ENCODE measurements at regions not wholly inside any gene's neighbourhood (a gene's known extent, or its start where the extent isn't known, plus 50 kb on each side); places are given as distances from the start of the nearest gene placed in this dataset.
"Not testable (repeated sequence)": the region's sequence is repeated elsewhere in the genome, so short reads cannot be mapped to it uniquely, and the experiment has no call there.

DNA sequence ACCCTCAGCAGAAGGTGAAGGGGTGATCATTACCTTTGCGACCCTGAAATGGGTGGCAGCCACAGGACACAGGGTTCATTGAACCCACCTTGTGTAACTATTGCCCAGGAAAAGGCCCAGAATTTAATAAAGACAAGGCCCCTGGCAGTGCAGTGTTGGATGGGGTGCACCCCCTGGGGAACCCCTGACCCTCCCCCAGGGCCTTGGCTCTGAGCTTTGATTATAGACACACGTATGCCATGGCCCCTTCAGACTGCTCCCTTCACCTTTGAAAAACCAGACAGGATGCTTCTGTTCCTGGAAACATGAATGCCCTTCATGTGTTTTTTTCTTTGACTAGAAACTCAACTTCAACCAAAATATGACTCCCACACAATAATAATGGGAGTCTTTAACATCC, 93.1 kb downstream of the POTEH start:
- H3K4me3 ChIP-seq (ENCODE audit: low read length); DNase-seq; H3K4me3 Mint-ChIP-seq; H3K9me3 Mint-ChIP-seq; intact Hi-C loops (cut with micrococcal nuclease); H3K27me3 ChIP-seq (ENCODE audit: control insufficient read depth, insufficient read depth, low read length); H3K36me3 Mint-ChIP-seq; H3K4me1 ChIP-seq (ENCODE audit: control insufficient read depth, insufficient read depth, low read length); ATAC-seq; H3K36me3 ChIP-seq (ENCODE audit: control insufficient read depth, insufficient read depth, low read length); H3K27ac ChIP-seq (ENCODE audit: low read length); H3K27me3 Mint-ChIP-seq (ENCODE audit: low read depth in 2 of 2); H3K4me1 Mint-ChIP-seq; H3K9me3 ChIP-seq (ENCODE audit: control insufficient read depth, insufficient read depth, low read length); H3K27ac Mint-ChIP-seq: not testable (repeated sequence)
- no CpG with 5 or more reads among the region's 2 CpGs for WGBS (ENCODE audit: insufficient coverage)

DNA sequence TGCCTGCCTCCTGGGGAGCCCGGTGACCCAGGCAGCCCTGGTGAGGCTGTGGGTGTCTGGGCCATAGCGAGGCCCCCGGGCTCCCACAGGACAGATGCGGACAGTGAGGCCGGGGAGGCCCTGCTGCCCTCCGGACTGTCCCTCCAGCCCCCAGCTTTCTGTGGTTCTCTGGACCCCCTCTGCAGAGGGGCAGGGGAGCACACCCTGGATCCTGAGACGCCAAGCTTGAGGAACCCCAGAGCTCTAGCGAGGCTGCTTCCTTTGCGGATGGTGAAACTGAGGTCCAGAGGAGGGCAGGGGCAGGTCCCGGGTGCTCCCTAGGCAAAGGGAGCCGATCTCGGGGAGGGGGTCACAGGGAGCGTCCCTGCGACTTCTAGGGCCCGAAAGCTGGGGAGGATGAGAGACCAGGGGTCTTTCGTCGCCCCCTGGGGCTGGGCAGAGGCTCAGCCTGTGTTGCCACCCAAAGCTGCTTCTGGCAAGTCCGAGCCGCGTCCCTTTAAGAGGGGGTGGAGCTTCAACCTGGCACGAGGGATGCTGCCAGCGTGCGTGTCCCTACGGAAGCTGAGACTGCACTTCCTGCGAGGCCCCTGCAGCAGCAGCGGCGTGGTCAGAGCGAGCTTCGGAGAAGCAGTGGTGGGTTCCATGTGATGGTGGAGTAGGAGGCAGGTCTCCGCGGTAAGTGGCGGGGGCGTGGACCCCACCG, 94.7 kb downstream of the POTEH start:
- H3K4me1 ChIP-seq (ENCODE audit: control insufficient read depth, insufficient read depth, low read length); H3K36me3 Mint-ChIP-seq; H3K27me3 Mint-ChIP-seq (ENCODE audit: low read depth in 2 of 2); H3K9me3 Mint-ChIP-seq; H3K4me3 Mint-ChIP-seq; H3K27ac ChIP-seq (ENCODE audit: low read length); H3K27ac Mint-ChIP-seq; H3K4me3 ChIP-seq (ENCODE audit: low read length); intact Hi-C loops (cut with micrococcal nuclease); H3K27me3 ChIP-seq (ENCODE audit: control insufficient read depth, insufficient read depth, low read length); H3K4me1 Mint-ChIP-seq; H3K9me3 ChIP-seq (ENCODE audit: control insufficient read depth, insufficient read depth, low read length); DNase-seq; H3K36me3 ChIP-seq (ENCODE audit: control insufficient read depth, insufficient read depth, low read length): not testable (repeated sequence)
- WGBS (ENCODE audit: insufficient coverage) = no CpG with 5 or more reads among the region's 34 CpGs
- ATAC-seq = peak; percentile 17 to 52 (median 42)

DNA sequence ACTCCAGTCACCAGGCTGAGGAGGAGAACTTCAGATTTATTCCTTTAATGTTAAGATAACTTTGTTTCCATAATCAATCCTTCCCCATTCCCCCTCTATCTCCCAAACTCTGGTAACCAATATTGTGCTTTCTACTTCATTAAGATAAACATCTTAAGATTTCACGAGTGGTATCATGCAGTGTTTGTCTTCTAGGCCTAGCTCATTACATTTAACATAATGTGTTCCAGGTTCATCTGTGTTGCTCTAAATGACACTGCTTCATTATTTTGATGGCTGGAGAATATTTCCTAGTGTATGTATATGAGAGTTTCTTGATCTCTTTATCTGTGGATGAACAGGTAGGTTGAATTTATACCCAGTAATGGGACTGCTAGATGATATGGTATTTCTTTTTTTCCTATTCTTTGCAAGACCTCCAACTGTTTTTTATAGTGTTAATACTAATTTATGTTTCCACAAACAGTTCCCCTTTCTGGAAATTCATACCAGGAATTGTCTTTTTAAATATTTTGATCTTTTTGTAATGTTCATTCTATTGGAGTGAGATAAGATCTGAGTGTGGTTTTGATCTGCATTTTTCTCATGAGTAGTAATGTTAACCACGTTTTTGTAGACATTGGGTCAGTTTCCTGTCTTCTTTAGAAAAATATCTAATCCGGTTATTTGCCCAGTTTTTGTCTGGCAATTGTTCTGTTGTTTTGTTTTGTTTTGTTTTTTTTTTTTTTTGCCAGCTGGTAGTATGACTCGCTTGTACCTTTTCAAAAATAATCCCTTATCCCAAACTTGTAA, 97.3 kb downstream of the POTEH start:
- H3K4me1 ChIP-seq (ENCODE audit: control insufficient read depth, insufficient read depth, low read length); H3K27ac Mint-ChIP-seq; H3K27me3 ChIP-seq (ENCODE audit: control insufficient read depth, insufficient read depth, low read length); H3K9me3 ChIP-seq (ENCODE audit: control insufficient read depth, insufficient read depth, low read length); H3K36me3 ChIP-seq (ENCODE audit: control insufficient read depth, insufficient read depth, low read length); intact Hi-C loops (cut with micrococcal nuclease); H3K9me3 Mint-ChIP-seq; H3K4me3 ChIP-seq (ENCODE audit: low read length); H3K27ac ChIP-seq (ENCODE audit: low read length); DNase-seq; H3K4me3 Mint-ChIP-seq; H3K36me3 Mint-ChIP-seq; H3K27me3 Mint-ChIP-seq (ENCODE audit: low read depth in 2 of 2); H3K4me1 Mint-ChIP-seq; ATAC-seq: not testable (repeated sequence)
- 43% methylated on average over 2 of the region's 4 CpGs for WGBS (ENCODE audit: insufficient coverage)

DNA sequence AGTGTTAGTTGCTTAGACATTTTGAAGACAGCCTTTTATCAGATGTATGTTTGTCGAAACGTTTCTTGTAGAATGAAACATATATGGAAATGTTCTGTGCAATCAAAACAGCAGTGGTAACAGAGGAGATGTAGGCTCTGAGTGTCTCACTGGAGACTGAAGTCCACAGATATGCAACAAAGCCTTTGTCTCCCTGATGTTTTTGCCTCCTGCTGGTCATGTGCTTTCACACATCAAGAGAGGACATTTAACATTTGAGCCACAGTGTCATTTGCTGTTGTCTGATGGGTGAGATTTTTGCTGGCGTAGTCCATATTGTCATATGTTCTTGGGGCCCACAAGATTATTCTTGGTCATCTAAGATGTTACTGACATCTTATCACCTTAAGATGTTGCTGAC, 101.7 kb downstream of the POTEH start:
- H3K9me3 ChIP-seq (ENCODE audit: control insufficient read depth, insufficient read depth, low read length); H3K4me3 ChIP-seq (ENCODE audit: low read length); H3K27me3 Mint-ChIP-seq (ENCODE audit: low read depth in 2 of 2); H3K4me3 Mint-ChIP-seq; H3K4me1 Mint-ChIP-seq; ATAC-seq; H3K36me3 ChIP-seq (ENCODE audit: control insufficient read depth, insufficient read depth, low read length); intact Hi-C loops (cut with micrococcal nuclease); H3K27me3 ChIP-seq (ENCODE audit: control insufficient read depth, insufficient read depth, low read length); H3K27ac Mint-ChIP-seq; DNase-seq; H3K27ac ChIP-seq (ENCODE audit: low read length); H3K36me3 Mint-ChIP-seq; H3K4me1 ChIP-seq (ENCODE audit: control insufficient read depth, insufficient read depth, low read length); H3K9me3 Mint-ChIP-seq: not testable (repeated sequence)
- WGBS (ENCODE audit: insufficient coverage) = no CpG with 5 or more reads among the region's 3 CpGs

DNA sequence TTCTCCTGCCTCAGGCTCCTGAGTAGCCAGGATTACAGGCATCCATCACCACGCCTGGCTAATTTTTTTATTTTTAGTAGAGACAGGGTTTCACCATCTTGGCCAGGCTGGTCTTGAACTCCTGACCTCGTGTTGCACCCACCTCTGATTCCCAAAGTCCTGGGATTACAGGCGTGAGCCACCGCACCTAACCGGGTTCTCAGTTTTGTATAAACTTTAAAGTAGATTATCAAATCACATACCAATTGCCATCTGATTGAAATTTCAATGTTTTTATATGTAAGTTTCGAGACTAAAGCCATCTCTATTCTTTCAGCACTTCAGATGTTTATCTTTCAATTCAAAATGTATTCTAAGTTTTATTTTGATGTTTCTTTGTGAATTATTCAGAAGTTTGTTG, 110.1 kb downstream of the POTEH start:
- H3K27me3 Mint-ChIP-seq (ENCODE audit: low read depth in 2 of 2); intact Hi-C loops (cut with micrococcal nuclease); H3K4me1 ChIP-seq (ENCODE audit: control insufficient read depth, insufficient read depth, low read length); DNase-seq; H3K9me3 ChIP-seq (ENCODE audit: control insufficient read depth, insufficient read depth, low read length); ATAC-seq; H3K27ac Mint-ChIP-seq; H3K27ac ChIP-seq (ENCODE audit: low read length); H3K36me3 ChIP-seq (ENCODE audit: control insufficient read depth, insufficient read depth, low read length); H3K4me3 ChIP-seq (ENCODE audit: low read length); H3K4me1 Mint-ChIP-seq; H3K4me3 Mint-ChIP-seq; H3K27me3 ChIP-seq (ENCODE audit: control insufficient read depth, insufficient read depth, low read length); H3K36me3 Mint-ChIP-seq; H3K9me3 Mint-ChIP-seq: not testable (repeated sequence)
- WGBS (ENCODE audit: insufficient coverage) = no CpG with 5 or more reads among the region's 6 CpGs

DNA sequence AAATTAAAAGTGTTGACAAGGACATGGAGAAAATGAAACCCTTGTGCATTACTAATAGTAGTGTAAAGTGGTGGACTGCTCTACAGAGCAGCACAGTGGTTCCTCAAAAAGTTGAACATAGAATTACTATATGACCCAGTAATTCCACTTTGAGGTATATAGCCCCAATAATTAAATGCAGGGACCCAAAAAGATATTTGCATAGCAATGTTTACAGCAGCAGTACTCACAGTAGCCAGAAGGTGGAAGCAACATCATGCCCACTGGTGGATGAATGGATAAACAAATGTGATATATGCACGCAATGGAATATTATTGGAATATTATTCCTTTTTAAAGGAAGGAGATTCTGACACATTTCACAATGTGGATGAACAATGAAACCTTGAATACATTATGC, 121.3 kb downstream of the POTEH start:
- DNase-seq; intact Hi-C loops (cut with micrococcal nuclease); H3K9me3 Mint-ChIP-seq; H3K27ac Mint-ChIP-seq; H3K36me3 ChIP-seq (ENCODE audit: control insufficient read depth, insufficient read depth, low read length); H3K27me3 Mint-ChIP-seq (ENCODE audit: low read depth in 2 of 2); ATAC-seq; H3K4me3 ChIP-seq (ENCODE audit: low read length); H3K27ac ChIP-seq (ENCODE audit: low read length); H3K4me3 Mint-ChIP-seq; H3K9me3 ChIP-seq (ENCODE audit: control insufficient read depth, insufficient read depth, low read length); H3K4me1 ChIP-seq (ENCODE audit: control insufficient read depth, insufficient read depth, low read length); H3K27me3 ChIP-seq (ENCODE audit: control insufficient read depth, insufficient read depth, low read length); H3K36me3 Mint-ChIP-seq; H3K4me1 Mint-ChIP-seq: not testable (repeated sequence)
- no CpG with 5 or more reads among the region's 1 CpG for WGBS (ENCODE audit: insufficient coverage)

DNA sequence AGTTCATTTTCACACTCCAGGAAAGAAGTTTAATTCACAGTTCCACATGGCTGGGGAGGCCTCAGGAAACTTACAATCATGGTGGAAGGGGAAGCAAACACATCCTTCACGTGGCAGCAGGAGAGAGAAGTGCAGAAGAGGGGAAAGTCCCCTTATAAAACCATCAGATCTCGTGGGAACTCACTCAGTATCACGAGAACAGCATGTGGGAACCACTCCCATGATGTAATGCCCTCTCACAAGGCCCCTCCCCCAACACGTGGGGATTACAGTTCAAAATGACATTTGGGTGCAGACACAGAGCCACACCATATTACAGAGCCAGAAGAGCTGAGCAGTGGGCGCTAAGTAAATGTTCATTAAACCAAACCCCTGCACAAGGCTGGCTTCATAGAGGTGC, 126.0 kb downstream of the POTEH start:
- H3K4me1 ChIP-seq (ENCODE audit: control insufficient read depth, insufficient read depth, low read length); ATAC-seq; intact Hi-C loops (cut with micrococcal nuclease); H3K4me3 ChIP-seq (ENCODE audit: low read length); H3K27ac ChIP-seq (ENCODE audit: low read length); H3K27ac Mint-ChIP-seq; H3K9me3 ChIP-seq (ENCODE audit: control insufficient read depth, insufficient read depth, low read length); H3K27me3 ChIP-seq (ENCODE audit: control insufficient read depth, insufficient read depth, low read length); H3K27me3 Mint-ChIP-seq (ENCODE audit: low read depth in 2 of 2); H3K4me1 Mint-ChIP-seq; H3K36me3 Mint-ChIP-seq; H3K4me3 Mint-ChIP-seq; H3K36me3 ChIP-seq (ENCODE audit: control insufficient read depth, insufficient read depth, low read length); H3K9me3 Mint-ChIP-seq; DNase-seq: not testable (repeated sequence)
- no CpG with 5 or more reads among the region's 5 CpGs for WGBS (ENCODE audit: insufficient coverage)

DNA sequence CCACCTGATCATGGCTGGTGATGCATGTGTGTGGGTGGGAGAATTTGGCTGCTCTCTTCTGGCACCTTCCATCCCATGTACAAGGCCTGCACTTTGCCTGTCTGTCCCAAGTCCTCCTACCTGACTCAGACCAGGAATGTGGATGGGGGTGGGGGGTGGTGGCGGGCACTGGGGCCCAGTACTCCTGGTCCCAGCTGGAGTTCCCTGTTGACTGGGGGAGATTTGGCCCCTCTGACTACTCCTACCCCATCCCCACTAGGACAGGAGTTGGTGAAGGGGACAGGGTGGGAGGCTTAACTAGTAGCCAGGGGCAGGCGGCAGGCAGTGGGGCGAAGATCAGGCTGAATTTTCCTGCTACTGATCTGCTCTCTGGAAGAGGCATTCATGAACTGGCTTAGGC, 126.6 kb downstream of the POTEH start:
- H3K36me3 Mint-ChIP-seq; H3K27ac Mint-ChIP-seq; H3K27me3 ChIP-seq (ENCODE audit: control insufficient read depth, insufficient read depth, low read length); intact Hi-C loops (cut with micrococcal nuclease); DNase-seq; ATAC-seq; H3K4me1 Mint-ChIP-seq; H3K4me3 Mint-ChIP-seq; H3K4me3 ChIP-seq (ENCODE audit: low read length); H3K36me3 ChIP-seq (ENCODE audit: control insufficient read depth, insufficient read depth, low read length); H3K9me3 ChIP-seq (ENCODE audit: control insufficient read depth, insufficient read depth, low read length); H3K9me3 Mint-ChIP-seq; H3K27ac ChIP-seq (ENCODE audit: low read length); H3K27me3 Mint-ChIP-seq (ENCODE audit: low read depth in 2 of 2); H3K4me1 ChIP-seq (ENCODE audit: control insufficient read depth, insufficient read depth, low read length): not testable (repeated sequence)
- no CpG with 5 or more reads among the region's 3 CpGs for WGBS (ENCODE audit: insufficient coverage)
